Neural progenitor cell (in vitro differentiated cells): ENCODE measurements at regions not wholly inside any gene's neighbourhood (a gene's known extent, or its start where the extent isn't known, plus 50 kb on each side); places are given as distances from the start of the nearest gene placed in this dataset.

Experiments used
- EZH2phosphoT487 ChIP-seq: fragments of 200-600 bp; sonication (generic); IDR thresholded peaks from 2 replicates; pipeline ENCODE4 v1.6.1; 2017; ENCODE audit warnings: antibody characterized with exemption
- TF ChIP-seq, protein P1 (sequence below): fragments of 200-600 bp; sonication (generic); IDR thresholded peaks from 2 replicates; pipeline ENCODE4 v1.5.1; 2017; ENCODE audit warnings: antibody characterized with exemption, mild to moderate bottlenecking

DNA sequence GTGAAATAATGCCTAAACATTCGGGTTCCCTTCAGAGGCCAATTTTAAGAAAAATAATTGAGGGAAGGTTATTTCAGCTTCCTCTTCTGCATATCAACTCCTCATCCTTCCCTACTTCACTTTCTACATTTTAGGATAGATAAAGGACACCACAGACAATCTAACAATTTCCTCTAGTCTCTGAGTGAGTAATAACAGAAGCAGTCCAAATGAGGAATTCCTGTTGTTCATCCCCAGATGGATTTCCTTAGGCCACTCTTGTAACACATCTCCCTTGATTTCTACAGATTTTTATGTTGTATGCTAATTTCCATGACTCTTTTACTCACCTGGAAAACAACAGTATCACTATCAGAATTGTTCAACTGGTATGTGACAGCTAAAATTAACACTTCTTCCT lies 87.7 kb upstream of the LYPLAL1 start:
- TF ChIP-seq, protein P1, sequence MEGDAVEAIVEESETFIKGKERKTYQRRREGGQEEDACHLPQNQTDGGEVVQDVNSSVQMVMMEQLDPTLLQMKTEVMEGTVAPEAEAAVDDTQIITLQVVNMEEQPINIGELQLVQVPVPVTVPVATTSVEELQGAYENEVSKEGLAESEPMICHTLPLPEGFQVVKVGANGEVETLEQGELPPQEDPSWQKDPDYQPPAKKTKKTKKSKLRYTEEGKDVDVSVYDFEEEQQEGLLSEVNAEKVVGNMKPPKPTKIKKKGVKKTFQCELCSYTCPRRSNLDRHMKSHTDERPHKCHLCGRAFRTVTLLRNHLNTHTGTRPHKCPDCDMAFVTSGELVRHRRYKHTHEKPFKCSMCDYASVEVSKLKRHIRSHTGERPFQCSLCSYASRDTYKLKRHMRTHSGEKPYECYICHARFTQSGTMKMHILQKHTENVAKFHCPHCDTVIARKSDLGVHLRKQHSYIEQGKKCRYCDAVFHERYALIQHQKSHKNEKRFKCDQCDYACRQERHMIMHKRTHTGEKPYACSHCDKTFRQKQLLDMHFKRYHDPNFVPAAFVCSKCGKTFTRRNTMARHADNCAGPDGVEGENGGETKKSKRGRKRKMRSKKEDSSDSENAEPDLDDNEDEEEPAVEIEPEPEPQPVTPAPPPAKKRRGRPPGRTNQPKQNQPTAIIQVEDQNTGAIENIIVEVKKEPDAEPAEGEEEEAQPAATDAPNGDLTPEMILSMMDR, result no peak
- no peak for TF ChIP-seq EZH2phosphoT487
